Heart right ventricle (tissue), 16 donors: ENCODE measurements at regions not wholly inside any gene's neighbourhood (a gene's known extent, or its start where the extent isn't known, plus 50 kb on each side); places are given as distances from the start of the nearest gene placed in this dataset.

Experiments
- ATAC-seq, 8 donors: fragments of 200-7000 bp; cut with Tn5 transposase; one replicate each; pipeline ENCODE4 v1.9.1; 2020; ENCODE audit warnings: mild to moderate bottlenecking in 8 of 8, moderate library complexity in 8 of 8, moderate number of reproducible peaks in 1 of 8
- DNase-seq, 2 donors: peaks; one replicate each; pipeline ENCODE4 v3.0.0-alpha.2; 2020
- H3K27ac ChIP-seq, 10 donors: fragments of 200-600 bp; sonication (generic) in 2 of 10; one replicate each; pipeline versions ENCODE4 v1.5.0 to v1.8.0; 2020 to 2022; ENCODE audit warnings: mild to moderate bottlenecking in 3 of 10
- H3K27me3 ChIP-seq, 7 donors: fragments of 200-600 bp; one replicate each; pipeline ENCODE4 v1.8.0; 2021 to 2022; ENCODE audit warnings: mild to moderate bottlenecking in 2 of 7
- H3K36me3 ChIP-seq, 9 donors: fragments of 200-600 bp; sonication (generic) in 1 of 9; one replicate each; pipeline versions ENCODE4 v1.5.0 to v1.8.0; 2020 to 2022; ENCODE audit warnings: mild to moderate bottlenecking in 2 of 9
- H3K4me1 ChIP-seq, 9 donors: fragments of 200-600 bp; sonication (generic) in 1 of 9; one replicate each; pipeline versions ENCODE4 v1.5.0 to v1.8.0; 2020 to 2022; ENCODE audit warnings: mild to moderate bottlenecking in 4 of 9
- H3K4me3 ChIP-seq, 10 donors: fragments of 200-600 bp; sonication (generic) in 2 of 10; one replicate each; pipeline versions ENCODE4 v1.5.0 to v1.8.0; 2020 to 2022; ENCODE audit warnings: mild to moderate bottlenecking in 7 of 10, moderate library complexity in 2 of 10
- H3K9me3 ChIP-seq, 11 donors: fragments of 200-600 bp in 10 of 11; sonication (generic) in 2 of 11; one replicate each; pipeline versions ENCODE4 v1.5.0 to v1.8.0; 2013 to 2022; ENCODE audit warnings: mild to moderate bottlenecking in 2 of 11, control low read depth in 1 of 11, moderate library complexity in 1 of 11
- WGBS, 2 donors: extraction: QIAGEN DNeasy Blood & Tissue Kit; methylation state at CpG; one replicate each; pipeline ENCODE4 v1.1.7; 2013; ENCODE audit warnings: inconsistent platforms in 1 of 2; 5-methylcytosine and 5-hydroxymethylcytosine counted together
- intact Hi-C, 10 donors: fragments of 100-400 bp; cut with DNase I; formaldehyde crosslinking; loops; one replicate each; pipeline versions ENCODE4 v1.11.1 to v1.14.2; 2022
- TF ChIP-seq, protein P1 (sequence below), 9 donors: fragments of 200-600 bp; sonication (generic) in 2 of 9; IDR thresholded peaks; one replicate each; pipeline versions ENCODE4 v1.5.0 to v1.8.0; 2021 to 2022; ENCODE audit warnings: antibody characterized with exemption in 9 of 9, mild to moderate bottlenecking in 5 of 9, moderate library complexity in 1 of 9
- donor health status: Arrhythmogenic right ventricular cardiomyopathy.
- donor health status: ischemic (EF 13 %, LVEDD 7.1; RV severe dilation, severe dysfunction).
- donor health status: healthy with polysubstance abuse.
- donor health status: DM: no; HTN: yes; CAD: no.
- donor health status: DM: no; HTN: no; CAD: no.
- donor health status: ischemic (EF 25% LVEDD 6.9; RV normal size, moderate dysfunction).
- donor health status: ischemic (EF 25% LVEDD 5.7; RV mildly dilated, moderate dysfunction).
- donor health status: healthy.
- donor health status: DM: yes; HTN: yes; CAD: no.
- donor health status: Ischemic cardiomyopathy.
- donor health status: ischemic (EF 35%, LVEDD 5.7; RV mildly dilated, moderate dysfunction).
- donor health status: nonischemic (EF 11% LVEDD 7.7; RV severe dilation, severe dysfunction).
- donor health status: DM: yes; HTN: yes; CAD: no.
- donor health status: PGD.
- donor health status: ischemic (EF 29% LVEDD 5.4; RV normal size, mild dysfunction).
- donor health status: nonischemic (EF 23%, LVEDD 6.1; RV moderate dilation, normal function).

- DNase-seq: no peak
- H3K27me3 ChIP-seq: peaks cover 0 to 32% (median 7%) of the 10 kb centered on the region in 7 donors
- no peak overlapping the region for H3K27ac ChIP-seq
- H3K9me3 ChIP-seq: peaks cover 0 to 4% (median 0%) of the 10 kb centered on the region in 11 donors
- intact Hi-C loops: no loop called here
- H3K36me3 ChIP-seq: no peaks in the 10 kb centered on the region
- TF ChIP-seq, protein P1, sequence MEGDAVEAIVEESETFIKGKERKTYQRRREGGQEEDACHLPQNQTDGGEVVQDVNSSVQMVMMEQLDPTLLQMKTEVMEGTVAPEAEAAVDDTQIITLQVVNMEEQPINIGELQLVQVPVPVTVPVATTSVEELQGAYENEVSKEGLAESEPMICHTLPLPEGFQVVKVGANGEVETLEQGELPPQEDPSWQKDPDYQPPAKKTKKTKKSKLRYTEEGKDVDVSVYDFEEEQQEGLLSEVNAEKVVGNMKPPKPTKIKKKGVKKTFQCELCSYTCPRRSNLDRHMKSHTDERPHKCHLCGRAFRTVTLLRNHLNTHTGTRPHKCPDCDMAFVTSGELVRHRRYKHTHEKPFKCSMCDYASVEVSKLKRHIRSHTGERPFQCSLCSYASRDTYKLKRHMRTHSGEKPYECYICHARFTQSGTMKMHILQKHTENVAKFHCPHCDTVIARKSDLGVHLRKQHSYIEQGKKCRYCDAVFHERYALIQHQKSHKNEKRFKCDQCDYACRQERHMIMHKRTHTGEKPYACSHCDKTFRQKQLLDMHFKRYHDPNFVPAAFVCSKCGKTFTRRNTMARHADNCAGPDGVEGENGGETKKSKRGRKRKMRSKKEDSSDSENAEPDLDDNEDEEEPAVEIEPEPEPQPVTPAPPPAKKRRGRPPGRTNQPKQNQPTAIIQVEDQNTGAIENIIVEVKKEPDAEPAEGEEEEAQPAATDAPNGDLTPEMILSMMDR (IDR thresholded peaks at IDR 0.05): no peak
- 63 to 74% methylated on average over 2 of the region's 2 CpGs for WGBS, 2 donors
- H3K4me3 ChIP-seq: no peak overlapping the region
- H3K4me1 ChIP-seq: no peaks in the 10 kb centered on the region
- no peak for ATAC-seq
Observed at GRCh38 chr5:2803751-2804150, 52.3 kb upstream of the IRX2 start.

DNA sequence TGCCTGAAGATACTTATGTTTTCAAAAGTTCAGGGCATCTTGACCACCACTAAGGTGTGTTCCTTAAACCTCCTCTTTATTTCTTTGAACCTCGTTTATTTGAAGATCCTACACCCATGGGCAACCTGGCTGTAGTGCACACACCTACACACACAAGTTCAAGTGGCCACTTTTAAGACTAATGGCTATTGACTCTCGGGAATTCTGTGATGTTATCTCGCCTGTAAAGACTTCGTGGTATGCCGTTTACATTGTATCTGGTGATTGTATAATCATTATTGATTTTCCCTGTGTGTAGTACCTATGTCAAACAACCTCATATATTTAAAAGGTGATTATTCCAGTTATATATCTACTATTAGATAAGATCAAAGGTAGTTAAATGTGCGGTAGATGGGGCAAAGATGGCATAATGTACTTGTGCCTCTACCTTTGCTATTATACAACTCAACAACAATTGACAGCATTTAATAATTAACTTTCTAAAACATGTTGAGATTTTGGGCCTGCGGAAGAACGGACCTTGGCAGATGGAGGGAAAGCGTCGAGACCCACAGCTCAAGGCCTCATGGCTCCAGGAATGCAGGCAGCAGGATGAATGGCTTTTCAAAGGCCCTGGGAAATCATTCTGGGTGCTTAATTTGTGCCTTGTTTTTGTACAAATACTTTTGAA, 51.4 kb upstream of the IRX2 start:
- TF ChIP-seq, protein P1 (IDR thresholded peaks at IDR 0.05): no peak
- ATAC-seq (no peak), DNase-seq (no peak)
- Histone ChIP-seq H3K27ac (no peak overlapping the region), H3K9me3 (peaks cover 0 to 4% (median 0%) of the 10 kb centered on the region in 11 donors), H3K4me1 (no peaks in the 10 kb centered on the region), H3K4me3 (no peak overlapping the region), H3K36me3 (no peaks in the 10 kb centered on the region), H3K27me3 (peaks cover 0 to 37% (median 7%) of the 10 kb centered on the region in 7 donors)
- intact Hi-C loops: no loop called here
- WGBS, 2 donors: 77 to 80% methylated on average over 10 of the region's 10 CpGs

DNA sequence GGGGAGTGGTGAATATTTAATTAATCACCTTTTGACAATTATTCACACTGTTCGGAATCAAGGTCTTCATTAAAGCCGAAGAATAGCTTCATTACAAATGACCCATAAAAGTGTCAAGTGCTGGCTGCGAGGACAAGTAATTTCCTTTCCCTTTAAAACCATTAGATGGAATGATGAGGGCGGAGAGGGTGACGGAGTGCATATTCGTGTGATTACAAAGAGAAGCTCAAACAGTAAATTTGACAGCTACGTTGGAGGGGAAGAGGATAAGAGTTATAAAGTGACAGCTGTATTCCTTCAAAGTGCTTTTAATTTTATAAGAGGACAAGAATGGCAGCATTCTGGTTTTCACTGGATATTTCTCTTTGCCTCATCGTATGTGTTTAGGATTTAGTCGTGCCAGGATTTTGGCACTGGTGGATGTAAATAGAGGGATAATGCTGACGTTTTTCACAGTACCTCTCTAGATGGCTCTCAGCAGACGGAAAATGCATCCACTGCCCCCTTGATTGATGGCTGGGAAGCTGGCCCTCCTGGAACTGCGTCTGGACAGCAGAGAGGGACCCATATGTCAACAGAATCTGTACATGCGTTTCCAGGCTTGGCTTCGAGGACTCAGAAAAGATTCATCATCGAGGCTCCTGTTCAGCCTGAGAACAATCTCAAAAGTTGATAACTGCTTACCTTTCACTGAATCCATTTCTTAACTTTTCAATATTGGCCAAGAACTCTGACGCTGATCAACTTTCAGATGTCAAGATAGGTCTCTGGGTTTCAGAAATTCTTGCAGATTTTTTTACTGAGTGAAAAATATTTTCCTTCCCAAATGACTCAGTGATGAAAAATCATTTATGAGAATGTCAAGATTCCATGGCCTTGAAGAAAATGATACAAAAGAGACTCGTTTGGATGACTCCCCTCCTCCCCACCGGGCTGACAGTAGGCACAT, 50.4 kb upstream of the IRX2 start:
- H3K4me3 ChIP-seq: no peak overlapping the region
- H3K27me3 ChIP-seq: peaks cover 0 to 37% (median 7%) of the 10 kb centered on the region in 7 donors
- H3K27ac ChIP-seq: no peak overlapping the region
- no peaks in the 10 kb centered on the region for H3K36me3 ChIP-seq
- WGBS, 2 donors: 44 to 49% methylated on average over 18 of the region's 18 CpGs
- TF ChIP-seq, protein P1 (IDR thresholded peaks at IDR 0.05): no peak
- no peaks in the 10 kb centered on the region for H3K9me3 ChIP-seq
- H3K4me1 ChIP-seq: no peaks in the 10 kb centered on the region
- no peak for ATAC-seq
- intact Hi-C loops: no loop called here
- DNase-seq: no peak
